NCI-H146 (cell line): ENCODE measurements at regions not wholly inside any gene's neighbourhood (a gene's known extent, or its start where the extent isn't known, plus 50 kb on each side); places are given as distances from the start of the nearest gene placed in this dataset.
"Not testable (repeated sequence)": the region's sequence is repeated elsewhere in the genome, so short reads cannot be mapped to it uniquely, and the experiment has no call there.

Experiments
- DNase-seq: peaks from one replicate; lab custom pipeline; 2025; lab: John Stamatoyannopoulos, UW

DNA sequence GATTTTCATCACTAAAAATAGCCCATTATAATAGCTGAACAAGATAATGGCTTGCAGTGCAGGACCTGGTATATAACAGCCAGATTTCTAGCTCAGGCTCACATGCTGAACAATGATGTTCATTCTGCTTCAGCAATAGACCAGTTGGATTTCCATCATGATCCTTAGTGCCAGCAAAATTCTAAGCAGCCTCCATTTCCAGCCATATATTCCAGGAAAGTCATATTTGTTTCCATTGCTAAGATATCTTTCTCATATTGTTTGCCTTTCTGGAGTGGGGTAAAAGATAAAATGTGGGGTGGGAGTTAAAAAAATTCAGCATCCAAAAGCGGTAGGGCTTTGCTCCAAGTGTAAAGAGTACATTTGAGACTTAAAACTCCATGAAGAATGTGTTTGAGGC, 2344.1 kb downstream of the PCDH7 start:
- no peak for DNase-seq

- DNase-seq, result no peak
Measured at GRCh38 chr4:33065749-33066148, 2345.6 kb downstream of the PCDH7 start.

DNA sequence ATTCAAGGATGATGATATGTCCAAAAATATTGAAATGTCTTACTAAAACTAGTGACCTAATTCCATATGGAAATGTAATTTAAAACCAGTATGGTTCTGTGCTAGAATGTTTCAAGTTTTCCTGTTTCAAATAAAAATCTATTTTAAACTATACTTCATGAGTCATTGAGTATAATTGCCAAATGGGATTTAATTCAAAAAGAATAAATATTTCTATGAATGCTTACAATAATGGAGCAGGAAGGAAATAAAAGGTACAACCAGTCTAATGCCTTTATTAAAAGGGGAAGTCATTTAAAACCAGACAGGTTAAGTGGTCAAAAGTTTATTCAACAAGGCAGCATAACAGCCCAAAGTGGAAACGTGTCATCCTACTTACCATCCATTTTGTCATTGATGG, 2347.1 kb downstream of the PCDH7 start:
- DNase-seq, result no peak

DNA sequence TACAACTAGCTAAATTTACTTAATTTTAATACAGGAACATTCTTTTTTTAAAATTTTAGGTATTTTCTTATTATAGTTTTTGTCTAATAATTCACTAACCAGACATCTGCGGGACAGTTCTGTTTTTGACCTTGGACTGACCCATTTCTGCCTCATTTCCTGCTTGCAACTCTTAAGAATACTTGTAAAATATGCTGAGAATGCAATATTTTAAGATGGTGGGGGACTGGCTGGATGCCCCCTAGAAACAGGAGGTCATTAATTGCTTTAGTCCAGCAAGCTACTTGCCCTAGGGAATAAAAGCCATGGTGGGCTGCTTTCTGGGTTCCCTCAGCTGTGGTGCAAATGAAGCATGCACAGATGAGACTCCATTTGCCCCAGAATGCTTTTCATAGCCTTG, 2348.4 kb downstream of the PCDH7 start:
- DNase-seq, result no peak

DNA sequence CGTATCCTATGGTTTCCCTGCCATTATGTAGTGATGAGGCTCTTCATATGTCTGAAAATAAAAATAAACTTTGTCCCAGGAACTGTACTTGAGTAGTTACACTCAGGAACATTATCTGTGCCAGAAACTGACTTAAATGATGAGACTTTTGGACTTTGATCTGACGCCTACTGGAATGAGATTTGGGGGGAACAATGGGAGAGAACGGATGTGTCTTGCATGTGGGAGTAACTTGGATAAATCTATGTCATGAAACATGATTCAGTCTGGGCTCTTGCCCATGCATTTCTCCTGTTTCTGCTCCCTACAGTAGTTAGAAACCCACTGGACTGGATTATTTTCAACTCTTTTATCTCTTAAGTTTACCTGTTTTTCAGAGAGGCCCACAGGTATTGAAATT, 2351.4 kb downstream of the PCDH7 start:
- no peak for DNase-seq

DNA sequence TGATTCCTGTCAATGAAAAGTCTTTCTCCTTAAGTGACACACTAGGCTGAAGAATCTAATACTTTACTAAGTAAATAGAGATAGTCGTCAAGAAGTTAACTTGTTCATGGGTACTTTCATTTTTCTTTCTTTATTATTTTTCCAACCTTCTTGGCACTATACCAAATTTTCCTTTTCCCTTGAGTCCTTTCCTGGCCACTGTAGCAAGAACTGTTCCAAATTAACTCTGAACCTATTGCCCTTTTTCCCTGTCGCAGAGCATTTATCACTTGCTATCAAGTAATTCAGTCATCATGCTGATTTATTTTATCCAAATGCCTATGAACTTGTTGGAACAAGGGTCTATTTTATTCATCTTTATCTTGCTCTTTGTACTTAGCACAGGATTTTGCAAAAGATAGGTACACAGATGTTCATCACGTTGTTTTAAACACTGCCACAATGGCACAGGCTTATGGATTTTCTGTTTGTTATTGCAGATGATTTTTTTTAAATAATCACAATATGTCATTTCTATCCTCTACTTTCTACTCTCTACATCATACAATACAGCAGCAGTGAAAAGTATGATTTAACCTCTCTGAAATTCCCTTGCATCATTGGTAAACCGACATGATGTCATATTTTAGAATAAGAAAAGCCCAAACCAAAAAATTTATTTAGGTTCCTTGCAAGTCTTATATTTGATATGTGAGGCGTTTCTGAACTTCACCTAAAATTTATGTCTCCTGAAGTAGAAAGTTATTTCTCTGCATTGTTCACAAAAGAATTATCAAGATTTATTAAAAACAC, 2352.3 kb downstream of the PCDH7 start:
- no peak for DNase-seq

DNA sequence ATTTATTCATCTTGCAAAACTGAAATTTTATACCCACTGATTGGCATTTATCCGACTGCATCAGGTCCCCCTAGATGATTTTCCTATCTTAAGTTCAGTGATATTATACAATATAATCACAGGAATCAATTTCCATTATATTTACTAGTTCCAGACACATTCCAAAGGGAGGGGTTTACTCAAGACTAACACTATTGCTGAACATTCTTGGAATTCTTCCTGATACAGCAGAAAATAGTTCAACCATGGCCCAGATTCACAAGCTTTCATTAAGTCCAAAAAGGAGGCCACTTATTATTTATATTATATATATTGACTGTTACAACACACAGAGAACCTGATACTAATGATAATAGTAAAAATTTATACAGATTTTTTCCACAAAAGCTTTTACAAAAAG, 2353.6 kb downstream of the PCDH7 start:
- DNase-seq, result no peak

GRCh38 chr4:33078145-33078544, 2358.0 kb downstream of the PCDH7 start:
- no peak for DNase-seq

- DNase-seq, result no peak
Measured at GRCh38 chr4:33080275-33080674, 2360.1 kb downstream of the PCDH7 start.

DNA sequence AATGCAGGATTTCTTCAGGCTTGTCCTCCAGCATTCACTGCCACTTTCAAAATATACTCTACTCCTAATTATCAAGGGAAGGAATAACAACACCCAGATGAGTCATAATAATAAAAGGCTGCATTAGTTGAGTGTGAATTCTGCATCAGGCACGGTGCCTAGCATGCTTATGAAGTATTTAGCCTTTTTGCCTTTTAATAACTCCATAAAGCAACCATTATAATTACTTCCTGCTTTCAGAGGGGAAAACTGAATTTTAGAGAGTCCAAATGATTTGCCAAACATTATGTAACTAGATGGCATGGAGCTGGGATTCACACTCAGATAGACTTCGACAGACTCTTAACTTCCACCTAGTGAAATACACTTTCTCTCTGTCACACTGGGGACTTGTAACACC, 2365.5 kb downstream of the PCDH7 start:
- DNase-seq, result no peak

DNA sequence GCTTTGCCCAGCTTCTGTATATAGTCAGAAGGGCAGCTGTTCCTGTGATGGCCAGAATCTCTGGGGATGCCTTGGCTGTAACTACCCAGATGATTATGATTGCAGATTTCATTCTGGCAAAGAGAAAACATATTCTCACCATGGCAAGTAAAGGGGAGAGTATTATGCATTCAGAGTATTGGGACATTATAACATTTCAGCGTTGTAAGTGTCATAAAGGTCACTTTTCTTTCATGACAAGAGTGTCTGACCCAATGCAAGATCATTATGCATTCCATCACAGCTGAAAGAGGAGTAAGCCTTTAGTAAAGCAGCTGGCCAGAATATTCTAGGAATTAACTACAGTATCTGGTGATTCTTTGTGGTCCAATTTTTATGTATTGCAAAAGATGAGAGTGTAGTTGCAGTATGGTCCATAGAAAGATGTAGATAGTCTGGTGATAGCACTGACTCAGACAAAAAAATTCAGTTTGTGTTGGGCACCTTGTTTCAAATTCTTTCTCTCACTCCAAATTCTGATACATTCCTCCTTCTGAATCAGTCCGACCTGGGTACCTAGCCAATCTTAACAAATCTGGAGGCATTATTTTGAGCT, 2366.3 kb downstream of the PCDH7 start:
- no peak for DNase-seq

- DNase-seq, result no peak
Measured at GRCh38 chr4:33088713-33089112, 2368.5 kb downstream of the PCDH7 start.

DNA sequence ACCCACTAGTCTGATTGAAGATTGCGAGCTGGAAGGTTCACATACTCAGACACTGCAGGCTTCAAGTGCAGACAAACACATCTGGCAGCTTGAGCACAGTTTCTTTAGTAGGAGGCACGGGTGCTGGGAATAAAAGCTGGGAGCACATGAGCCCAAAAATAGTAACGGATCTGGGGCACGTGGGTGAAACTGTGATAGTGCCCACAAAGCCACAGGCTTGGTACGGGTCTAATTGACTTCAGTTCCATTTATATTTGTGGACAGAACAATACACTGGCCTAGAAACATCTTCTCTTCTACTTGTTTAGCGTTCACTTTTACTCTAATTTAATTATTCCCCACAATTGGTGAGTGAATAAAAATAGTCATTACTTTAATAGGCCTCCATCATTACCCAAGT, 2370.7 kb downstream of the PCDH7 start:
- DNase-seq, result no peak

GRCh38 chr4:33091961-33092360, 2371.8 kb downstream of the PCDH7 start:
- DNase-seq, result no peak

GRCh38 chr4:33104273-33104672, 2384.1 kb downstream of the PCDH7 start:
- DNase-seq, result no peak

DNA sequence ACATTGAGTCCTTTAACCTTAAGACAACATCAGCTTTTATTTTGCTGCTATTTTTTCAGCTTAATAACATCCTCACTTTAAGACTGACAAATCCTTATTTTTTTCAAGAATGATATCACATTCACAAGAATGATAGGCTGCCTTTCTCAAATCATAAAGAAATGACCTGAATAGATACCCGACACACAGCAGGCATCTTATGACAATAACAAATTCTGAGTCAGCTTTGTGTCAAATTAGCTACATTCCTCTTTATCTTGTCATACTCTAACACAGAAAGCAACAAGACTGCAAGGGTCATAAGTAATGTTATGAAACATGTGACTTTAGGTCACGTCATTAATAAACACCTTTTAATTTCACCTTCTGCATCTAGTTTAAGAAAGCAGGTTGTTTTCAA, 2387.6 kb downstream of the PCDH7 start:
- no peak for DNase-seq

GRCh38 chr4:33111117-33111516, 2390.9 kb downstream of the PCDH7 start:
- no peak for DNase-seq

GRCh38 chr4:33116871-33117270, 2396.7 kb downstream of the PCDH7 start:
- no peak for DNase-seq

GRCh38 chr4:33126002-33126401, 2405.8 kb downstream of the PCDH7 start:
- no peak for DNase-seq

GRCh38 chr4:33130662-33131061, 2410.5 kb downstream of the PCDH7 start:
- not testable (repeated sequence) for DNase-seq

DNA sequence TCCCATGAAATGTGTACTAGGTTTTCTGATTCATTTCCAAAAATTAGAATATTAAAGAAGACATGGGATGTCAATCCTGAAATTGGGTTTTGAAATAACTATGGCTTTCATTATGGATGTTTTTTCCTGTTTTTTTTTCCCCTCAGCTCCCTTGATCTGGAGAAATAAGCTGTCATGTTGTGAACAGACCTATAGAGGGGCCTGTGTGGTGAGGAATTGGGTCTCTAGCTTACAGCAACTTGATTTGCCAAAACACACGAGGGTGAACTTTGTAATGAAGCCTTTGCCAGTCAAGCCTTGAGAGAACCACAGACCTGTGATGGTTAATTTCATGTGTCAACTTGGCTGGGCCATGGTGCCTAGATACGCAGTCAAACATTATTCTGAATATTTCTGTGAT, 2413.6 kb downstream of the PCDH7 start:
- peak; percentile 6 for DNase-seq

- DNase-seq, result no peak
Measured at GRCh38 chr4:33134366-33134765, 2414.2 kb downstream of the PCDH7 start.

- DNase-seq, result no peak
Measured at GRCh38 chr4:33149658-33150524, 2429.7 kb downstream of the PCDH7 start.
